GM23338 (cell line): ENCODE measurements at regions not wholly inside any gene's neighbourhood (a gene's known extent, or its start where the extent isn't known, plus 50 kb on each side); places are given as distances from the start of the nearest gene placed in this dataset.
"Not testable (repeated sequence)": the region's sequence is repeated elsewhere in the genome, so short reads cannot be mapped to it uniquely, and the experiment has no call there.

Experiments
- ATAC-seq: fragments of 200-7000 bp; cut with Tn5 transposase; 3 replicates; pipeline ENCODE4 v1.9.1; 2020
- DNase-seq: peaks from one replicate; pipeline ENCODE4 v3.0.0-alpha.2; 2015; ENCODE audit warnings: low spot score
- H2AFZ ChIP-seq: fragments of 200-600 bp; sonication (generic); 2 replicates; pipeline ENCODE4 v1.8.0; 2016; ENCODE audit warnings: antibody characterized with exemption, mild to moderate bottlenecking, moderate library complexity
- H3F3A ChIP-seq: fragments of 200-600 bp; sonication (generic); replicated peaks from 2 replicates; pipeline ENCODE4 v1.8.0; 2017; ENCODE audit warnings: antibody characterized with exemption, mixed run types, low read depth
- H3K27ac ChIP-seq: fragments of 200-600 bp; sonication (generic); 2 replicates; pipeline ENCODE4 v1.6.1; 2016; ENCODE audit warnings: low read depth
- H3K27me3 ChIP-seq: fragments of 200-600 bp; sonication (generic); 2 replicates; pipeline ENCODE4 v1.8.0; 2016; ENCODE audit warnings: mild to moderate bottlenecking, mixed run types, moderate library complexity; ENCODE audit not compliant: insufficient read depth
- H3K36me3 ChIP-seq: fragments of 200-600 bp; sonication (generic); 2 replicates; pipeline ENCODE4 v1.8.0; 2016; ENCODE audit warnings: mild to moderate bottlenecking; ENCODE audit not compliant: insufficient read depth
- H3K4me1 ChIP-seq: fragments of 200-600 bp; sonication (generic); 2 replicates; pipeline ENCODE4 v1.8.0; 2016; ENCODE audit warnings: mild to moderate bottlenecking, moderate library complexity; ENCODE audit not compliant: insufficient read depth
- H3K4me2 ChIP-seq: fragments of 200-600 bp; sonication (generic); 2 replicates; pipeline ENCODE4 v1.7.1; 2017; ENCODE audit warnings: mixed run types
- H3K4me3 ChIP-seq: fragments of 200-600 bp; sonication (generic); 2 replicates; pipeline ENCODE4 v1.6.1; 2016; ENCODE audit warnings: mixed run types
- H3K79me2 ChIP-seq: fragments of 200-600 bp; sonication (generic); replicated peaks from 2 replicates; pipeline ENCODE4 v1.8.0; 2017; ENCODE audit warnings: mild to moderate bottlenecking; ENCODE audit not compliant: insufficient read depth
- H3K9me2 ChIP-seq: fragments of 200-600 bp; sonication (generic); 2 replicates; pipeline ENCODE4 v1.8.0; 2017; ENCODE audit not compliant: insufficient read depth
- H4K20me1 ChIP-seq: fragments of 200-600 bp; sonication (generic); replicated peaks from 2 replicates; pipeline ENCODE4 v1.8.0; 2017; ENCODE audit warnings: mild to moderate bottlenecking; ENCODE audit not compliant: insufficient read depth
- H3K27ac Mint-ChIP-seq: 2 replicates; pipeline ENCODE4 v1.8.0; 2020; ENCODE audit warnings: inconsistent platforms, mild to moderate bottlenecking, moderate library complexity, mixed read lengths
- H3K27me3 Mint-ChIP-seq: 3 replicates; pipeline ENCODE4 v1.8.0; 2022; ENCODE audit warnings: low read depth, mild to moderate bottlenecking, moderate library complexity, mixed read lengths, inconsistent platforms; ENCODE audit not compliant: insufficient read depth, poor library complexity
- H3K36me3 Mint-ChIP-seq: 3 replicates; pipeline ENCODE4 v1.8.0; 2021; ENCODE audit warnings: low read depth, mild to moderate bottlenecking, inconsistent platforms, moderate library complexity, mixed read lengths
- H3K4me1 Mint-ChIP-seq: 3 replicates; pipeline ENCODE4 v1.8.0; 2020; ENCODE audit warnings: mild to moderate bottlenecking, inconsistent platforms, mixed read lengths
- H3K4me3 Mint-ChIP-seq: 3 replicates; pipeline ENCODE4 v1.8.0; 2021; ENCODE audit warnings: moderate library complexity, mild to moderate bottlenecking, inconsistent platforms, mixed read lengths
- H3K9me3 Mint-ChIP-seq: 3 replicates; pipeline ENCODE4 v1.8.0; 2020; ENCODE audit warnings: moderate library complexity, mild to moderate bottlenecking, inconsistent platforms, mixed read lengths
- EZH2 ChIP-seq: fragments of 200-600 bp; sonication (generic); IDR thresholded peaks from one replicate; pipeline ENCODE4 v1.8.0; 2017; ENCODE audit warnings: antibody characterized with exemption, mild to moderate bottlenecking, low read depth; ENCODE audit not compliant: unreplicated experiment
- JUNB ChIP-seq: IDR thresholded peaks from one replicate; pipeline ENCODE4 v1.6.1; 2016; ENCODE audit warnings: antibody characterized with exemption; ENCODE audit not compliant: unreplicated experiment
- POLR2AphosphoS5 ChIP-seq: IDR thresholded peaks from 2 replicates; pipeline ENCODE4 v1.6.1; 2016; ENCODE audit warnings: antibody characterized with exemption, low read depth
- STAT1 ChIP-seq: IDR thresholded peaks from one replicate; pipeline ENCODE4 v1.6.1; 2016; ENCODE audit warnings: antibody characterized with exemption; ENCODE audit not compliant: unreplicated experiment
- ZNF114 ChIP-seq: fragments of 250-450 bp; sonication (Bioruptor Pico); IDR thresholded peaks from 2 replicates; pipeline ENCODE4 v1.5.0; 2020; ENCODE audit warnings: mild to moderate bottlenecking, moderate library complexity
- ZNF331 ChIP-seq: fragments of 250-450 bp; sonication (Bioruptor Pico); IDR thresholded peaks from 2 replicates; pipeline ENCODE4 v1.5.0; 2020; ENCODE audit warnings: low read depth, mild to moderate bottlenecking, moderate library complexity
- TF ChIP-seq, protein P1 (sequence below): fragments of 250-450 bp; sonication (Bioruptor Pico); IDR thresholded peaks from 2 replicates; pipeline ENCODE4 v1.5.0; 2020; ENCODE audit warnings: mild to moderate bottlenecking, moderate library complexity
- TF ChIP-seq, protein P2 (sequence below): IDR thresholded peaks from 2 replicates; pipeline ENCODE4 v1.6.1; 2016; ENCODE audit warnings: antibody characterized with exemption

DNA sequence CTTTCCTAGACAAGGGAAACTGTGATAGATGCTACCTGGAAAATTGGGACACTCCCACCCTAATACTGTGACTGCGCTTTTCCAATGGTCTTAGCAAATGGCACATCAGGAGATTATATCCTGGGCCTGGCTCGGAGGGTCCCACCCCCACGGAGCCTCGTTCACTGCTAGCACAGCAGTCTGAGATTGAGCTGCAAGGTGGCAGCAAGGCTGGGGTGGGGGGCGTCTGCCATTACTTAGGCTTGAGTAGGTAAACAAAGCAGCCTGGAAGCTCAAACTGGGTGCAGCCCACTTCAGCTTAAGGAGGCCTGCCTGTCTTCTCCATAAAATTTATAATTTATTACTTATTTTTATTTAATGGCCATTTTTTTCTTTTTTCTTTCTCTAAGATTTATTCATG, 802.1 kb upstream of the SLC39A10 start (continued):
- TF ChIP-seq STAT1 (no peak), POLR2AphosphoS5 (no peak), JUNB (no peak), EZH2 (no peak)
- TF ChIP-seq, protein P1, sequence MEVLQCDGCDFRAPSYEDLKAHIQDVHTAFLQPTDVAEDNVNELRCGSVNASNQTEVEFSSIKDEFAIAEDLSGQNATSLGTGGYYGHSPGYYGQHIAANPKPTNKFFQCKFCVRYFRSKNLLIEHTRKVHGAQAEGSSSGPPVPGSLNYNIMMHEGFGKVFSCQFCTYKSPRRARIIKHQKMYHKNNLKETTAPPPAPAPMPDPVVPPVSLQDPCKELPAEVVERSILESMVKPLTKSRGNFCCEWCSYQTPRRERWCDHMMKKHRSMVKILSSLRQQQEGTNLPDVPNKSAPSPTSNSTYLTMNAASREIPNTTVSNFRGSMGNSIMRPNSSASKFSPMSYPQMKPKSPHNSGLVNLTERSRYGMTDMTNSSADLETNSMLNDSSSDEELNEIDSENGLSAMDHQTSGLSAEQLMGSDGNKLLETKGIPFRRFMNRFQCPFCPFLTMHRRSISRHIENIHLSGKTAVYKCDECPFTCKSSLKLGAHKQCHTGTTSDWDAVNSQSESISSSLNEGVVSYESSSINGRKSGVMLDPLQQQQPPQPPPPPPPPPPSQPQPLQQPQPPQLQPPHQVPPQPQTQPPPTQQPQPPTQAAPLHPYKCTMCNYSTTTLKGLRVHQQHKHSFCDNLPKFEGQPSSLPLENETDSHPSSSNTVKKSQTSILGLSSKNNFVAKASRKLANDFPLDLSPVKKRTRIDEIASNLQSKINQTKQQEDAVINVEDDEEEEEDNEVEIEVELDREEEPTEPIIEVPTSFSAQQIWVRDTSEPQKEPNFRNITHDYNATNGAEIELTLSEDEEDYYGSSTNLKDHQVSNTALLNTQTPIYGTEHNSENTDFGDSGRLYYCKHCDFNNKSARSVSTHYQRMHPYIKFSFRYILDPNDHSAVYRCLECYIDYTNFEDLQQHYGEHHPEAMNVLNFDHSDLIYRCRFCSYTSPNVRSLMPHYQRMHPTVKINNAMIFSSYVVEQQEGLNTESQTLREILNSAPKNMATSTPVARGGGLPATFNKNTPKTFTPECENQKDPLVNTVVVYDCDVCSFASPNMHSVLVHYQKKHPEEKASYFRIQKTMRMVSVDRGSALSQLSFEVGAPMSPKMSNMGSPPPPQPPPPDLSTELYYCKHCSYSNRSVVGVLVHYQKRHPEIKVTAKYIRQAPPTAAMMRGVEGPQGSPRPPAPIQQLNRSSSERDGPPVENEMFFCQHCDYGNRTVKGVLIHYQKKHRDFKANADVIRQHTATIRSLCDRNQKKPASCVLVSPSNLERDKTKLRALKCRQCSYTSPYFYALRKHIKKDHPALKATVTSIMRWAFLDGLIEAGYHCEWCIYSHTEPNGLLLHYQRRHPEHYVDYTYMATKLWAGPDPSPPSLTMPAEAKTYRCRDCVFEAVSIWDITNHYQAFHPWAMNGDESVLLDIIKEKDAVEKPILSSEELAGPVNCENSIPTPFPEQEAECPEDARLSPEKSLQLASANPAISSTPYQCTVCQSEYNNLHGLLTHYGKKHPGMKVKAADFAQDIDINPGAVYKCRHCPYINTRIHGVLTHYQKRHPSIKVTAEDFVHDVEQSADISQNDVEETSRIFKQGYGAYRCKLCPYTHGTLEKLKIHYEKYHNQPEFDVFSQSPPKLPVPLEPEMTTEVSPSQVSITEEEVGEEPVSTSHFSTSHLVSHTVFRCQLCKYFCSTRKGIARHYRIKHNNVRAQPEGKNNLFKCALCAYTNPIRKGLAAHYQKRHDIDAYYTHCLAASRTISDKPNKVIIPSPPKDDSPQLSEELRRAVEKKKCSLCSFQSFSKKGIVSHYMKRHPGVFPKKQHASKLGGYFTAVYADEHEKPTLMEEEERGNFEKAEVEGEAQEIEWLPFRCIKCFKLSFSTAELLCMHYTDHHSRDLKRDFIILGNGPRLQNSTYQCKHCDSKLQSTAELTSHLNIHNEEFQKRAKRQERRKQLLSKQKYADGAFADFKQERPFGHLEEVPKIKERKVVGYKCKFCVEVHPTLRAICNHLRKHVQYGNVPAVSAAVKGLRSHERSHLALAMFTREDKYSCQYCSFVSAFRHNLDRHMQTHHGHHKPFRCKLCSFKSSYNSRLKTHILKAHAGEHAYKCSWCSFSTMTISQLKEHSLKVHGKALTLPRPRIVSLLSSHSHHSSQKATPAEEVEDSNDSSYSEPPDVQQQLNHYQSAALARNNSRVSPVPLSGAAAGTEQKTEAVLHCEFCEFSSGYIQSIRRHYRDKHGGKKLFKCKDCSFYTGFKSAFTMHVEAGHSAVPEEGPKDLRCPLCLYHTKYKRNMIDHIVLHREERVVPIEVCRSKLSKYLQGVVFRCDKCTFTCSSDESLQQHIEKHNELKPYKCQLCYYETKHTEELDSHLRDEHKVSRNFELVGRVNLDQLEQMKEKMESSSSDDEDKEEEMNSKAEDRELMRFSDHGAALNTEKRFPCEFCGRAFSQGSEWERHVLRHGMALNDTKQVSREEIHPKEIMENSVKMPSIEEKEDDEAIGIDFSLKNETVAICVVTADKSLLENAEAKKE (CRISPR knock-in tag) = no peak
- TF ChIP-seq, protein P2, sequence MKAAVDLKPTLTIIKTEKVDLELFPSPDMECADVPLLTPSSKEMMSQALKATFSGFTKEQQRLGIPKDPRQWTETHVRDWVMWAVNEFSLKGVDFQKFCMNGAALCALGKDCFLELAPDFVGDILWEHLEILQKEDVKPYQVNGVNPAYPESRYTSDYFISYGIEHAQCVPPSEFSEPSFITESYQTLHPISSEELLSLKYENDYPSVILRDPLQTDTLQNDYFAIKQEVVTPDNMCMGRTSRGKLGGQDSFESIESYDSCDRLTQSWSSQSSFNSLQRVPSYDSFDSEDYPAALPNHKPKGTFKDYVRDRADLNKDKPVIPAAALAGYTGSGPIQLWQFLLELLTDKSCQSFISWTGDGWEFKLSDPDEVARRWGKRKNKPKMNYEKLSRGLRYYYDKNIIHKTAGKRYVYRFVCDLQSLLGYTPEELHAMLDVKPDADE = no peak

DNA sequence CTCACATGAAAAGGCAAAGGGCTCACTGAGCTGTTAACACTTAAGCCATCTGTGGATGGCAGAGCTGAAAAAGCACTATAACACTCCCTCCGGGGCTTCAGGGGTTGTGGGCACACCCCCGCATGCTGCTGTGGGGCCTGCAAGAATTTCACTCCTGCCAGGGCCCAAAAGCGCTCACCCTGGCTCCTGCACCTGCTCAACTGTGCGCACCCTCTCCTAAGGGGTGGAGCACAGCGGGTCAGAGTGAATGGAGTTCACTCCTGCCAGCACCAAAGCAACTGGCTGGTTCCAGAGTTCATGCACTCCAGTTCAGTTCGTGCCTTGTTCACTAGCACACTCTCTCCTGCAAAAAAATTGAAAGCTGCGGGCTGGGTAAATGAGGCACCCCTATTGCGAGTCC, 814.2 kb upstream of the SLC39A10 start:
- no peaks in the 10 kb centered on the region for H3K9me2 ChIP-seq
- no peaks in the 10 kb centered on the region for H3K36me3 ChIP-seq
- Mint-ChIP-seq H3K36me3 (no peaks in the 10 kb centered on the region), H3K4me3 (no peak overlapping the region), H3K9me3 (no peaks in the 10 kb centered on the region), H3K4me1 (no peaks in the 10 kb centered on the region), H3K27me3 (peaks cover 3% of the 10 kb centered on the region), H3K27ac (no peak overlapping the region; the same call in 1 of the 2 replicates)
- peak overlapping the region; percentile 40 for H2AFZ ChIP-seq
- no peak overlapping the region for H3K27ac ChIP-seq
- no peaks in the 10 kb centered on the region for H4K20me1 ChIP-seq
- DNase-seq (peak; percentile 8), ATAC-seq (peak; percentile 66; the same call in 2 of the 3 replicates)
- H3F3A ChIP-seq = no peaks in the 10 kb centered on the region
- H3K4me1 ChIP-seq = no peaks in the 10 kb centered on the region
- no peaks in the 10 kb centered on the region for H3K27me3 ChIP-seq
- H3K4me2 ChIP-seq = no peak overlapping the region
- H3K4me3 ChIP-seq = no peak overlapping the region
- H3K79me2 ChIP-seq = no peaks in the 10 kb centered on the region
- TF ChIP-seq ZNF114 (CRISPR knock-in tag) = no peak
- no peak for TF ChIP-seq STAT1
- TF ChIP-seq ZNF331 = no peak

DNA sequence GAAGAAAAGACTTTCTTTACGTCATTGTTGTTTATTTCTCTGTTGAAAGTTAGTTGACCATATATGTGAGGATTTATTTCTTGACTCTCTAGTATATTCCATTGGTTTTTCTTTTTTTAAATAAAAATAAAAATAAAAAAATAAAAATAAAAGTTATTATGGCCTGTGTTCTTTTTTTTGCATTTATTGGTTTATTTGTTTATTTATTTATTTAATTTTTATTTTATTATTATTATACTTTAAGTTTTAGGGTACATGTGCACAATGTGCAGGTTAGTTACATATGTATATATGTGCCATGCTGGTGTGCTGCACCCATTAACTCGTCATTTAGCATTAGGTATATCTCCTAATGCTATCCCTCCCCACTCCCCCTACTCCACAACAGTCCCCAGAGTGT, 822.7 kb upstream of the SLC39A10 start:
- not testable (repeated sequence) for H3K79me2 ChIP-seq, H3K4me2 ChIP-seq, H3K4me3 Mint-ChIP-seq, H3K4me3 ChIP-seq, H3K27me3 Mint-ChIP-seq, H3K27ac ChIP-seq, H3K27ac Mint-ChIP-seq, H3K36me3 ChIP-seq, H2AFZ ChIP-seq, H3K27me3 ChIP-seq, H4K20me1 ChIP-seq, H3K4me1 ChIP-seq, H3F3A ChIP-seq, ATAC-seq, H3K36me3 Mint-ChIP-seq, H3K9me2 ChIP-seq, DNase-seq, H3K9me3 Mint-ChIP-seq, H3K4me1 Mint-ChIP-seq
